Urothelium cell line (cell line): ENCODE measurements at regions not wholly inside any gene's neighbourhood (a gene's known extent, or its start where the extent isn't known, plus 50 kb on each side); places are given as distances from the start of the nearest gene placed in this dataset.

Experiments
- DNase-seq: peaks from one replicate; pipeline ENCODE4 v3.0.0; 2011; ENCODE audit warnings: low spot score, mixed read lengths
- FAIRE-seq: peaks from 2 replicates; lab custom pipeline; 2011; peaks lifted over from hg19 to GRCh38; lab: Jason Lieb, UNC

- DNase-seq (no peak), FAIRE-seq (no peak)
Observed at GRCh38 chr2:129752176-129752575, 227.3 kb upstream of the RAB6C start.

DNA sequence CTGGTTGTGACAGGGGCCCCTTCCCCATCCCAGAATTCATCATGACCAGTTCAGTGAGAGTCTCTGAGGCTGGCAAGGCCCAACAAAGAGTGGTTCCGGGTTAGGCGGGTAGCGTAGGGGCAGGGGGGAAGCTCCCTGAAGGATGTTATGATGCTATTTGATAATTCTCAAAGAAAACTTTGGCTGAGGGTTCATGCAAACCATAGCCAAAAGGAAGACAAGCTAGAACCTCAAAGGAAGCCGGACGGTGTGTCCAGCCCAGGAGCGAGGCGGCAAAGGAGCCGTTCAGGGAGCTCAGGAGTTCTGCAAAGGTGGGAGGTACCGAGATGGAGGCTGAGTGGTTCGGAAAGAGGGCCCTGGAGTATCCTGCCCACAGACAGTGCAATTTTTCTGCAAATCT lies 226.8 kb upstream of the RAB6C start:
- DNase-seq (no peak), FAIRE-seq (no peak)

GRCh38 chr2:129753261-129753660 lies 226.2 kb upstream of the RAB6C start:
- no peak for DNase-seq
- FAIRE-seq: peak; percentile 13

DNA sequence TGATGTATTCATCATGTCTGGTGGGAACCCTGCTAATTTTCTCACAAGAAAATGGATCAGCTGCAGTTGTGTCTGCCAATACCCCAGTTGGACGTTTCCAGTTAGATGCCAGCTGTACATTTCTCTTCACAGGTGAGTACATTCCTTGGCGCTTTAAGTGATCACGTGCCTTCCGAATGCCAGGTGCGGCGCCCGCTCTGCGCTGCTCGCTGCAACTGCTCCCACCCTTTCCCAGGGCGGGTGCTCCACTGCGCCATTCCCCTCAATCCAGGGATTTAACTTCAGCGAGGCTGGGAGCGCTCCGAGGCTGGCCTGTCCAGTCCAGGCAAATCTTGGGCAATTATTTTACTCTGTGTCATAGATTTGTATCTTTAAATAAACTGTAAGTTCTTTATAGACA lies 225.0 kb upstream of the RAB6C start:
- DNase-seq (no peak), FAIRE-seq (no peak)

GRCh38 chr2:129754831-129755230 lies 224.6 kb upstream of the RAB6C start:
- DNase-seq: no peak
- FAIRE-seq: no peak

- FAIRE-seq: no peak
- no peak for DNase-seq
Observed at GRCh38 chr2:129755786-129756185, 223.7 kb upstream of the RAB6C start.

DNA sequence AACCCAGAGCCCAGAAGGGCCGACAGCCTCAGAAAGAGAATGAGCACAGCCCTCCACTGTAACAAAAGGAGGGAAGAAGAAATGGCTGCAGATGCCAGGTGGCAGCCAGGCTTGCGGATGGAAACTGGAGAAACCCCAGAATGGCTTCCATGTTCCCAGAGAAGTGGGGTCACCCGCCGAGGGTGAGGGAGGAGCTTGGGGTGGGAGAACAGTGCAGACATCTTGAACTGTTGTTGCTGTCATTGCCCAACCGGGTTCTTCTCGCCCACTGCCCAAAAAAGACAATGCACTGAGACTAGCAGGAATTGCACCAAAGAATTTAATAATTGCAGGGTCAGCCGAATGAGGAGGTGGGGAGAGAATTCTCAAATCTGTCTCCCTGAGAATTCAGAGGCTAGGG lies 223.2 kb upstream of the RAB6C start:
- no peak for DNase-seq
- FAIRE-seq: no peak

DNA sequence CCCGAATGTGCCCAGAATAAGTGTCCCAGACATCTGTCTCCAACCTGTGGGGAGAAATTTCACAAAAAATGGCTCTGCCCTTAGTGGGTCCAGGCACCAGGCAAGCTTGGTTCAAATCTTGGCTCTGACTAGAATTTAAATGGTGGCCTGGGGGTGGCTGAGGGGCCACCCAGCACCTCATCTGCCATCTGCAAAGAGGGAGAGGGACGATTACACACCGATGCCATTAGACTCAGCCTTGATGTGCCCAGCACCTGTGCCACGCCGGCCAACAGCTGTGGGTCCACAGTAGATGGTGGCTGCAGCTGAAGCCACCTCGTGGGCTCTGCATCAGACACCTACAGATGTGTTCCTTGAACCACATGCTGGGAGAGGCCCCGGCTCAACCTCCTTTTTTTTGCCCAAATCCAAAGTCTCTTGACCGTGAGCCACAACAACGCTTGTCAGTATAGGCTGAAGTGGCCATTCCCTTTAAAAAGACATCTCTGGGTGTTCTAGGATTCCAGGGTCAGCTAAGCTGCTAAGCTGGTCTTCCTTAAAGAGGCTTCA lies 222.0 kb upstream of the RAB6C start:
- FAIRE-seq: no peak

GRCh38 chr2:129757915-129758783 lies 221.3 kb upstream of the RAB6C start:
- FAIRE-seq: no peak
- no peak for DNase-seq

More for the DNA sequence above, 222.0 kb upstream of the RAB6C start:
- DNase-seq: no peak

- FAIRE-seq (no peak), DNase-seq (no peak)
Observed at GRCh38 chr2:129758784-129759471, 220.5 kb upstream of the RAB6C start.

DNA sequence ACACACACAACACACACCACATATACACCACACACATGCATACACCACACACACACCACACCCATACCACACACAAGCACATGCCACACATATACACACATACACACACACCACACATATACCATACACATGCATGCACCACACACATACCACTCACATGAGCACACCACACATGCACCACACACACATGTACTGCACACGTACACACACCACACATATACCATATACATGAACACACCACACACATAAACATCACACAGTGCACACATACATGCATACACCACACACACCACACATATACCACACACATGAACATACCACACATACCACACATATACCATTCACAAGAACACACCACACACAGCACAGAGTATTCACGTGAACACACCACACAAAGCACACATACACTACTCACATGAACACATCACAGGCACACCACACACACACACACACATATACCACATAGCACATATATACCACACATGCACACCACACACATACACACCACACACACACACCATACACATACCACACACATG lies 219.9 kb upstream of the RAB6C start:
- DNase-seq: no peak
- FAIRE-seq: peak; percentile 100

- DNase-seq (no peak), FAIRE-seq (no peak)
Observed at GRCh38 chr2:129760669-129761068, 218.8 kb upstream of the RAB6C start.

GRCh38 chr2:129761569-129762021 lies 217.9 kb upstream of the RAB6C start:
- DNase-seq: no peak

GRCh38 chr2:129762386-129763189 lies 216.9 kb upstream of the RAB6C start:
- FAIRE-seq: no peak
- DNase-seq: no peak

More at GRCh38 chr2:129761569-129762021, 217.9 kb upstream of the RAB6C start:
- no peak for FAIRE-seq

GRCh38 chr2:129763190-129763846 lies 216.1 kb upstream of the RAB6C start:
- no peak for FAIRE-seq

DNA sequence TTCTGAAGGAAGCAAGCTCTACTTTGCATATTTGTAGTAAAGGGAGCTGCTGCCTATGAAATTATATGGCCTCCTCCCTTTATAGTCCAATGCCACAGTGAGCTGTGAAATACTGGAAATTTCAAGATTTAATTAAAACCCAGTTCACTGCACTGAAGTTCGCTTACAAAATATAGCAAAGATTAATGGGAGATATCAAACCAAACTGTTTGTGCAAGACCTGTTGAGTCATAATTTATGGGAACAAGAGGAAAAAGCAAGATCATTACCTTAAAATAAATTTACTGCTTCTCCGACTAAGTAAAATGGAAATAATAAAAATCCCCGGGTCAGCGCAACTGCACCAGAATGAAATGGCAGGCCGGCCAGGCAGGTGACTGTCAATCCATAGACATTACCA lies 215.5 kb upstream of the RAB6C start:
- FAIRE-seq: no peak
- DNase-seq: no peak

More at GRCh38 chr2:129763190-129763846, 216.1 kb upstream of the RAB6C start:
- DNase-seq: no peak

GRCh38 chr2:129764376-129765325 lies 214.8 kb upstream of the RAB6C start:
- FAIRE-seq: peak; percentile 17
- DNase-seq: no peak

- FAIRE-seq: no peak
- DNase-seq: no peak
Observed at GRCh38 chr2:129765326-129765677, 214.2 kb upstream of the RAB6C start.
